A673 (cell line): ENCODE measurements at regions not wholly inside any gene's neighbourhood (a gene's known extent, or its start where the extent isn't known, plus 50 kb on each side); places are given as distances from the start of the nearest gene placed in this dataset.

Experiments used
- BruUV-seq: library from RNA; stranded (reverse); fragments of 400-500 nt; replicated peaks from 2 replicates; lab custom pipeline; 2021; lab: Mats Ljungman, UMichigan
- CTCF ChIA-PET: fragments of 300-600 bp; sonication (Branson Sonifier 250); formaldehyde crosslinking; loops from one replicate; lab custom pipeline; 2022; ENCODE audit warnings: antibody characterized with exemption; lab: Charles Lee
- POLR2A ChIA-PET: fragments of 300-600 bp; sonication (Branson Sonifier 250); formaldehyde crosslinking; loops from one replicate; lab custom pipeline; 2022; ENCODE audit warnings: antibody characterized with exemption; ENCODE audit not compliant: low non-redundant PET; lab: Charles Lee
- DNase-seq: peaks from one replicate; pipeline ENCODE4 v3.0.0-alpha.2; 2015; ENCODE audit warnings: low spot score
- H3K27ac ChIP-seq: fragments of 200-600 bp; sonication (generic); 2 replicates; pipeline ENCODE4 v1.5.1; 2016; ENCODE audit warnings: mixed run types, low read depth, mild to moderate bottlenecking, mixed read lengths, antibody characterized with exemption, low read length; ENCODE audit not compliant: poor library complexity, severe bottlenecking
- H3K27me3 ChIP-seq: fragments of 200-600 bp; sonication (generic); replicated peaks from 2 replicates; pipeline ENCODE4 v1.6.1; 2017; ENCODE audit warnings: mixed run types, low read depth, mild to moderate bottlenecking, mixed read lengths, antibody characterized with exemption, low read length; ENCODE audit not compliant: insufficient read depth, poor library complexity
- H3K36me3 ChIP-seq: fragments of 200-600 bp; sonication (generic); 2 replicates; pipeline ENCODE4 v1.6.1; 2016; ENCODE audit warnings: mixed run types, mild to moderate bottlenecking, mixed read lengths, antibody characterized with exemption, low read length; ENCODE audit not compliant: insufficient read depth, poor library complexity, severe bottlenecking
- H3K4me1 ChIP-seq: fragments of 200-600 bp; sonication (generic); 2 replicates; pipeline ENCODE4 v1.6.1; 2017; ENCODE audit warnings: mixed run types, mild to moderate bottlenecking, mixed read lengths, antibody characterized with exemption, low read length; ENCODE audit not compliant: insufficient read depth, poor library complexity, severe bottlenecking
- H3K4me3 ChIP-seq: fragments of 200-600 bp; sonication (generic); 2 replicates; pipeline ENCODE4 v1.5.1; 2016; ENCODE audit warnings: low read depth, mixed run types, mild to moderate bottlenecking, mixed read lengths, low read length; ENCODE audit not compliant: poor library complexity, severe bottlenecking
- H3K9me3 ChIP-seq: fragments of 200-600 bp; sonication (generic); 2 replicates; pipeline ENCODE4 v1.6.1; 2016; ENCODE audit warnings: mixed run types, low read depth, mild to moderate bottlenecking, mixed read lengths, antibody characterized with exemption, low read length; ENCODE audit not compliant: poor library complexity, severe bottlenecking
- EZH2 ChIP-seq: fragments of 200-600 bp; sonication (generic); IDR thresholded peaks from 2 replicates; pipeline ENCODE4 v1.6.1; 2017; ENCODE audit warnings: borderline replicate concordance, low read depth, mild to moderate bottlenecking, mixed read lengths, antibody characterized with exemption, low read length; ENCODE audit not compliant: poor library complexity, severe bottlenecking
- intact Hi-C: fragments of 100-400 bp; cut with micrococcal nuclease; formaldehyde crosslinking; loops from one replicate; pipeline ENCODE4 v1.10.0; 2022; ENCODE audit not compliant: unreplicated experiment
- TF ChIP-seq, protein P1 (sequence below): fragments of 300-800, 200-600 bp; sonication (generic); conservative IDR thresholded peaks from 2 replicates; pipeline ENCODE4 v1.5.1; 2017; ENCODE audit warnings: low read depth, mild to moderate bottlenecking, antibody characterized with exemption, low read length, moderate library complexity, mixed read lengths

DNA sequence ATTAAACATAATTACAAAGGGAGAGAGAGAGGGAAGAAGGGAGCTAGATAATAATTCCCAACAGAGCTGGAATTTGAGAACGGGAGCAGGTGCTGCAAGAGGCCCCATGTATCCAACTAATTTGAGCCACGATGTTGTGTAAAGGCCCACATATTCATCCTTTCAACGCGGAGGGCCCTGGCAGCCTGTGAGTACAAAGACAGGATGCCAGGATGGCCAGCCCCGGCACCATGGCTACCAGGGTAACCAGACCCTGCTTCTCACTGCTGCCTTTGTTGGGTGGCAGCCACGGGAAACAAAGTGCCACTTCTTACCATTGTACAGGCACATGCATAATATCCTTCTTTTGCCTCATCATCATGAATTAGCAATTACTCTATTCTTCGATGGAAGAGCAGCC is 492.0 kb upstream of the NRSN1 start:
- no peak overlapping the region for H3K27ac ChIP-seq
- intact Hi-C loops = no loop called here
- CTCF ChIA-PET = no interaction called here

DNA sequence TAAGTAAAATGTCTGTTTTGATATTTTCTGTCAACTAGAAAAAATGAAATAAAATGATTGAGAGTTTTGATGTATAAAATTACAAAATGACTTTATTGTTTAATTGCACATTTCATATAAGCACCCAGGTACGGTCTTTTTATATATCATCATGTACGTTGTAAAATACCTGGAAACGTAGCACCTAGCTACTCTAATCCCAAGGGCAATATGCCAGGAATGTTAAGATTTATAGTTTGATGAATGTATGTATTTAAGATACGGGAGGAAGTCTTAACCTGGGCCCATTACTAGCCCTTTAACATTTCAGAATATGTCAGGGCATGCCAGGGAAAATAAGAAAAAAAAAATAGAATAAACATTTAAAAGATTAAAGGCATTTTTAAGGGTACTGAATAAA is 490.9 kb upstream of the NRSN1 start:
- Histone ChIP-seq H3K9me3 (no peaks in the 10 kb centered on the region), H3K27ac (no peak overlapping the region), H3K4me3 (no peak overlapping the region), H3K27me3 (no peaks in the 10 kb centered on the region), H3K4me1 (no peaks in the 10 kb centered on the region), H3K36me3 (no peaks in the 10 kb centered on the region)
- ChIA-PET CTCF (no interaction called here), POLR2A (no interaction called here)
- DNase-seq = no peak
- intact Hi-C loops = no loop called here
- TF ChIP-seq, protein P1, sequence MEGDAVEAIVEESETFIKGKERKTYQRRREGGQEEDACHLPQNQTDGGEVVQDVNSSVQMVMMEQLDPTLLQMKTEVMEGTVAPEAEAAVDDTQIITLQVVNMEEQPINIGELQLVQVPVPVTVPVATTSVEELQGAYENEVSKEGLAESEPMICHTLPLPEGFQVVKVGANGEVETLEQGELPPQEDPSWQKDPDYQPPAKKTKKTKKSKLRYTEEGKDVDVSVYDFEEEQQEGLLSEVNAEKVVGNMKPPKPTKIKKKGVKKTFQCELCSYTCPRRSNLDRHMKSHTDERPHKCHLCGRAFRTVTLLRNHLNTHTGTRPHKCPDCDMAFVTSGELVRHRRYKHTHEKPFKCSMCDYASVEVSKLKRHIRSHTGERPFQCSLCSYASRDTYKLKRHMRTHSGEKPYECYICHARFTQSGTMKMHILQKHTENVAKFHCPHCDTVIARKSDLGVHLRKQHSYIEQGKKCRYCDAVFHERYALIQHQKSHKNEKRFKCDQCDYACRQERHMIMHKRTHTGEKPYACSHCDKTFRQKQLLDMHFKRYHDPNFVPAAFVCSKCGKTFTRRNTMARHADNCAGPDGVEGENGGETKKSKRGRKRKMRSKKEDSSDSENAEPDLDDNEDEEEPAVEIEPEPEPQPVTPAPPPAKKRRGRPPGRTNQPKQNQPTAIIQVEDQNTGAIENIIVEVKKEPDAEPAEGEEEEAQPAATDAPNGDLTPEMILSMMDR = no peak
- TF ChIP-seq EZH2 = no peak
- no TSS peak for BruUV-seq

More for the DNA sequence above, 492.0 kb upstream of the NRSN1 start:
- no TSS peak for BruUV-seq
- Histone ChIP-seq H3K36me3 (no peaks in the 10 kb centered on the region), H3K4me1 (no peaks in the 10 kb centered on the region), H3K9me3 (no peaks in the 10 kb centered on the region), H3K4me3 (no peak overlapping the region), H3K27me3 (no peaks in the 10 kb centered on the region)
- no peak for DNase-seq
- POLR2A ChIA-PET = no interaction called here
- TF ChIP-seq, protein P1 = no peak
- TF ChIP-seq EZH2 = no peak

DNA sequence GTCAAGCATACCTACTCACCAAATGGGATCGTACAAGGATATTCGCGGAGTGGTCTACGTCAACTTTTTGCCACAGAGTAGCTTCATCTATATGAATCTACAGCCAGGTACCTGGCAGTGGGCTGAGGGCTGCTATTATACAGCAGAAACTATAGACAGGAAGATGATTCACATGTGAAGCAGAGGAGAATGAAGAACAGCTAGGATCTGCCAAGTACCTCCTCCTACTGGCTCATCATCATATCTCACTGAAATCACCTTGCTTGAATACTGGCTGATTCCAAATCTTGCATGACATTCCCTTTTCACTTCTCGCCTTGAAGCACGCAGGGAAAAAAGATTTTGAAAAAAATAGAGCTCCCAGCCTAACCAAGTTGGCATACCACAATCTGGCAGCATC is 488.7 kb upstream of the NRSN1 start:
- BruUV-seq = no TSS peak
- Histone ChIP-seq H3K4me1 (no peaks in the 10 kb centered on the region), H3K9me3 (no peaks in the 10 kb centered on the region), H3K36me3 (no peaks in the 10 kb centered on the region), H3K27me3 (no peaks in the 10 kb centered on the region), H3K4me3 (no peak overlapping the region), H3K27ac (no peak overlapping the region)
- no peak for TF ChIP-seq EZH2
- TF ChIP-seq, protein P1 = no peak
- DNase-seq = no peak
- ChIA-PET POLR2A (no interaction called here), CTCF (no interaction called here)
- intact Hi-C loops = no loop called here
